C4-2B (cell line): ENCODE measurements at regions not wholly inside any gene's neighbourhood (a gene's known extent, or its start where the extent isn't known, plus 50 kb on each side); places are given as distances from the start of the nearest gene placed in this dataset.

Experiments used
- H3K27ac ChIP-seq: fragments of 450-650 bp; 2 replicates; pipeline ENCODE4 v1.5.1; 2017
- CTCF ChIP-seq: fragments of 450-650 bp; conservative IDR thresholded peaks from 2 replicates; pipeline ENCODE4 v1.5.1; 2017; ENCODE audit warnings: mild to moderate bottlenecking
- ZFX ChIP-seq: fragments of 450-650 bp; IDR thresholded peaks from 2 replicates; pipeline ENCODE4 v1.6.1; 2017

DNA sequence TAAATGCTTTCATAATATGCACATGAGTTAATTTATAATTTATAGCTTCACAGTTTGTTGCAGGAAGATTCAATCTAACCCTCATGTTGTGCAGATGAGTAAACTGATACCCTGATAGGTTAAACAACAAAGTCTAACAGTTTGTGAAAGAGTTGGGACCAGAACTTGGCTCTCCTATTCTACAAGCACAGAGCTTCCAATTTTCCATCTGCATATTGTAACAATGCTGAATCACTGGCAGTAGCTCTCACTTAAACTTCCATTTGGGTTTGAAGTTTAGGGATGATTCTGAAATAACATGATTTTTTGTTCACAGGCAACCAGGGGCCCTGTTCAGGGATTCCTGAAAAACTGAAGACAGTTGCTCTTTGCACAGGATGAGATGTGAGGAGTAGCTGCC, 179.3 kb downstream of the XPNPEP1 start:
- TF ChIP-seq CTCF, result no peak
- no peak for TF ChIP-seq ZFX
- H3K27ac ChIP-seq, result no peak overlapping the region

GRCh38 chr10:109743574-109743973, 179.7 kb downstream of the XPNPEP1 start:
- H3K27ac ChIP-seq, result no peak overlapping the region
- no peak for TF ChIP-seq CTCF
- no peak for TF ChIP-seq ZFX

DNA sequence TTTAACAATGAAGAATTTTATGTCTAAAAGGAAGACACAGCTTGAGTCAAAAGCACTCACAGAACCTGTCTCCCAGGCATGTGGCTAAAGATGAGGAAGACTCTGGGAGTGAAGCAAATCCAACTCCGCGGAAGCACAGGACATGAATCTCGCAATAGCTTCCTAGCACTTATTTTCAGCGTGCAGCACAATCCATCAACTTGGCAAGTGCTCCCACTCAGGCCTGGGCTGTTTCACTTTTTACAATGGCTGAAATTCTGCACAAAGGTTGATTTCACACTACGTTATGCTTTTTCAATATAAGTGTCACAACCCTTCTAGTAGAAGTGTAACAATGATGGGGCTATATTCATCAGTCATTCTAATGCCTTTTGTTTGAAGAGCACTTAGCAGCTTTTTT, 180.2 kb downstream of the XPNPEP1 start:
- TF ChIP-seq CTCF (no peak), ZFX (no peak)

DNA sequence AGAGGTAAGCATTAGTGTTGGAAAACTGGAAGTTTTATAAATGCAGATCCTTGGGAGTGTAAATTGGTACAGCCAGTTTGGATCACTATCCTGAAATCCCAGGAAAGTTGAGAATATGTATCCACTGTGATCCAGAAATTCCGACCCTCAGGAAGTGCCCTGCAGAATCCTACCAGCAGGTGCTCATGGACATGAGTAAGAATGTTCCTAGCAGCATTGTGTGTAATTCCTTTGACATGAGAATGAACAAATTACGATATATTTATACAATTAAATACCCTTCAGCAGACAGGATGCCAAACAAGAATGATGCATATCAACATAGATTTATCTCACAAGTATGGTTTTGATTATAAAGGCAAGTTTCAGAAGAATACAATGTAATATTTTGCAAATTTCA, 181.6 kb downstream of the XPNPEP1 start:
- TF ChIP-seq CTCF, result no peak; the same call in 1 of the 2 replicates
- TF ChIP-seq ZFX, result no peak
- H3K27ac ChIP-seq, result no peak overlapping the region

More for the DNA sequence above, 180.2 kb downstream of the XPNPEP1 start:
- no peak overlapping the region for H3K27ac ChIP-seq

DNA sequence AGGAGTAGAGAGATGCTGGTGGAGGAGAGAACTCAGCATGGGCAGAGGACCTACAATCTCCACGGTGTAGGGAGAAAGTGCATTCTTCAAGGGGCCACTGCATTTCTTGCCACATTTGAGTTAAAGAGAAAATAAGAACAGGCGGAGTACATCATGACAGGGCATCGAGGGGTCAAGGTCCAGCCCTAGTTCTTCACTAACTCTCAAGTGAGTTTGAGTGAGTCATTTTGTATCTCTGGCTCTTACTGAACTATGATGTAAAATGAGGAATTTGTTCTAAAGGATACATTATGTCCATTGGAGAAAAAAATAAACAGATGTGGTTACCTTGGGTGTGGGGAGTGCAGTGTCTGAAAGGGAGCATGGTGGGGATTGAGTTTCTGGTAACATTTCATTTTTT, 182.9 kb downstream of the XPNPEP1 start:
- no peak for TF ChIP-seq ZFX
- TF ChIP-seq CTCF, result no peak
- no peak overlapping the region for H3K27ac ChIP-seq

DNA sequence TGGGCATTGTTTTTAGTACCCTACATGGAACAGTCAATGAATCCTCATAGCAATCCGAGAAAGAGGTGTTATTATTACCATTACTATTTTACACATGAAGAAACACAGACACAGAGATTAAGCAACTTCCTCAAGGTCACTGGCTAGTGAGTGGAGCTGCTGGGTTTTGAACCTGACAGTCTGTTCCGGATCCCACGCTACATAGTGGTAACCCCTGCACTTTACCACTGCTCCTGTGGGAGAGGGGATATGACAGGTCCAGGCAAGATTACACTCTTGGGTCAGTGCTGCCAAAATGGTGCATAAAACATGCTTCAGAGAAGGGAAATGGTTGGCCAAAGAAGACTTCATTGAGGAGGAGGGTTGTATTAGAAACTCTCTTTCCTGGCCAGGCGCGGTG, 185.7 kb downstream of the XPNPEP1 start:
- TF ChIP-seq CTCF, result no peak
- no peak for TF ChIP-seq ZFX
- no peak overlapping the region for H3K27ac ChIP-seq

DNA sequence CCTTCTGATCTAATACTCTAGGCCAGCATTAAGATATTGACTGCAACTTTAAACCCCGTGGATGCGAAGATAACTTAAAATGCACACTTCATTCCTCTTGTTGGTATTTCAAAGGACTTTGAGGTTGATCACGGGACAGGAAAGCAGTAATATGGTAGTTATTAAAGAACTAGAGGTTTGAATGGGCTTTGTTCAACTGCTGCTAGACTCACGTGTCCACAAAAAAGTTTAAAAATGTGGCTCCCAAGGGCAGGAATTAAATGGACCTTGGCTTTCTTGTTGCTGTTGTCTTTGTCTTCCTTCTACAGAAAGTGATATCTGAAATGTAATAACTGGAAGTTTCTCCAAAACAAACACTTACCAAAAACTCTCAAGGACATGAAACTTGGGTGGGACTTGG, 186.3 kb downstream of the XPNPEP1 start:
- TF ChIP-seq ZFX, result no peak
- TF ChIP-seq CTCF, result no peak
- H3K27ac ChIP-seq, result no peak overlapping the region
